Ishikawa (cell line): ENCODE measurements at regions not wholly inside any gene's neighbourhood (a gene's known extent, or its start where the extent isn't known, plus 50 kb on each side); places are given as distances from the start of the nearest gene placed in this dataset.

Source experiments
- CEBPB ChIP-seq: IDR thresholded peaks from 2 replicates; pipeline ENCODE4 v1.6.1; 2012
- CREB1 ChIP-seq: IDR thresholded peaks from 2 replicates; pipeline ENCODE4 v1.6.1; 2012; ENCODE audit warnings: low read depth
- EGR1 ChIP-seq: IDR thresholded peaks from 2 replicates; pipeline ENCODE4 v1.6.1; 2012
- EP300 ChIP-seq: IDR thresholded peaks from 2 replicates; pipeline ENCODE4 v1.6.1; 2012; ENCODE audit warnings: borderline replicate concordance
- FOXM1 ChIP-seq: IDR thresholded peaks from 2 replicates; pipeline ENCODE4 v1.6.1; 2012; ENCODE audit warnings: low read depth, borderline replicate concordance
- MAX ChIP-seq: IDR thresholded peaks from 2 replicates; pipeline ENCODE4 v1.6.1; 2012
- NFIC ChIP-seq: IDR thresholded peaks from 2 replicates; pipeline ENCODE4 v1.6.1; 2012
- RAD21 ChIP-seq: IDR thresholded peaks from 2 replicates; pipeline ENCODE4 v1.6.1; 2012; ENCODE audit warnings: low read depth
- REST ChIP-seq: IDR thresholded peaks from 2 replicates; pipeline ENCODE4 v1.6.1; 2012; ENCODE audit warnings: low read depth, mild to moderate bottlenecking
- TAF1 ChIP-seq: IDR thresholded peaks from 2 replicates; pipeline ENCODE4 v1.6.1; 2012; ENCODE audit warnings: low read depth, mild to moderate bottlenecking
- TCF12 ChIP-seq: IDR thresholded peaks from 2 replicates; pipeline ENCODE4 v1.6.1; 2012; ENCODE audit warnings: low read depth
- TEAD4 ChIP-seq: IDR thresholded peaks from 2 replicates; pipeline ENCODE4 v1.6.1; 2012
- USF1 ChIP-seq: IDR thresholded peaks from 2 replicates; pipeline ENCODE4 v1.6.1; 2012
- YY1 ChIP-seq: IDR thresholded peaks from 2 replicates; pipeline ENCODE4 v1.6.1; 2012; ENCODE audit warnings: low read depth
- ZBTB7A ChIP-seq: IDR thresholded peaks from 2 replicates; pipeline ENCODE4 v1.6.1; 2012; ENCODE audit warnings: low read depth

- TF ChIP-seq ZBTB7A = no peak
- no peak for TF ChIP-seq EGR1
- no peak for TF ChIP-seq TAF1
- no peak for TF ChIP-seq NFIC
- TF ChIP-seq REST = no peak
- TF ChIP-seq TEAD4 = no peak
- no peak for TF ChIP-seq TCF12
Observed at GRCh38 chr5:87786471-87786870, 373.7 kb upstream of the CCNH start.

- TF ChIP-seq TEAD4 = no peak
- no peak for TF ChIP-seq NFIC
- TF ChIP-seq EGR1 = no peak
- no peak for TF ChIP-seq MAX
- TF ChIP-seq REST = no peak
Observed at GRCh38 chr5:87785554-87786335, 373.0 kb upstream of the CCNH start.

- TF ChIP-seq ZBTB7A (no peak), EP300 (no peak), FOXM1 (no peak), REST (no peak), EGR1 (no peak), CEBPB (no peak), MAX (no peak), CREB1 (no peak), TAF1 (no peak), USF1 (no peak), NFIC (no peak), RAD21 (no peak)
Observed at GRCh38 chr5:87784879-87785495, 372.3 kb upstream of the CCNH start.

GRCh38 chr5:87784311-87784710 lies 371.6 kb upstream of the CCNH start:
- TF ChIP-seq EP300 (no peak), USF1 (no peak), TCF12 (no peak), NFIC (no peak), TAF1 (no peak), TEAD4 (no peak), ZBTB7A (no peak), RAD21 (no peak), EGR1 (no peak), YY1 (no peak), CEBPB (no peak), MAX (no peak), CREB1 (no peak), REST (no peak), FOXM1 (no peak)
